ENCODE measurements at regions not wholly inside any gene's neighbourhood (a gene's known extent, or its start where the extent isn't known, plus 50 kb on each side); places are given as distances from the start of the nearest gene placed in this dataset.

DNA sequence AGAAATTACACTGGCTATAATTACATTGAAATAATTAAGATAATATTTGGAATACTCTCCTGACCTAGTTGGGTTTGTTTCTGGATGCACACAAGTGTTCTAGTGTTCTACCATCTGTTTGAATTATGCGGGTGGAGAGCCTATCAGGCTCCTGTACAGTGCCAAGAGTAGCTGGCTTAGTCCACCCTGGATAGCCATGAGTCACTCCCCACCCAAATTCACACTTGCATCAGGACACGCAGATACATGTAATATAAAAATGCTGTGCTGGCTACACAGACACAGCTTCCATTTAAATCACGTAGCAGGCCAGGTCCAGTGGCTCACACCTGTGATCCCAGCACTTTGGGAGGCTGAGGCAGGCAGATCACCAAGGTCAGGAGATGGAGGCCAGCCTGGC is 686.2 kb upstream of the SLC35B3 start:
- no peak for DNase-seq (ENCODE audit: low read depth in 3 of 3)

DNA sequence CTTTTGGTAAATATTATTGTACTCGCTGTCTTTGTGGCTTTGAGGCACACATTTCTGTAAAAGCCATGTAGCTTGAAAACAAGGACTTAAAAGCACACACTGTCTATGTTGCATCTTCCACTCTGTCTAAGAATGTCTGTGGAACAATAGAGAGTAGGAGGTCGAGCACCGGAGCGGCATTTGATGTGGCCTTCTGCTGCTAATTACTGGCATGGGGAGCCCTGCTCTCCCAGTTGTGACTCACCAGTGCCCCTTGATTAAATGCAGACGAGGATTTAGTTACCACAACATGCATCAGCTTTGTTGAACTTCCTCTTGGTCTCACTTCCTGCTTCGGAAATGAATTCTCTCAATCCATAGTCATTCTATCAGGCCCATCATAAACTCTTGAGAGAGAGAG is 680.7 kb upstream of the SLC35B3 start:
- DNase-seq (ENCODE audit: low read depth in 3 of 3): no peak

DNA sequence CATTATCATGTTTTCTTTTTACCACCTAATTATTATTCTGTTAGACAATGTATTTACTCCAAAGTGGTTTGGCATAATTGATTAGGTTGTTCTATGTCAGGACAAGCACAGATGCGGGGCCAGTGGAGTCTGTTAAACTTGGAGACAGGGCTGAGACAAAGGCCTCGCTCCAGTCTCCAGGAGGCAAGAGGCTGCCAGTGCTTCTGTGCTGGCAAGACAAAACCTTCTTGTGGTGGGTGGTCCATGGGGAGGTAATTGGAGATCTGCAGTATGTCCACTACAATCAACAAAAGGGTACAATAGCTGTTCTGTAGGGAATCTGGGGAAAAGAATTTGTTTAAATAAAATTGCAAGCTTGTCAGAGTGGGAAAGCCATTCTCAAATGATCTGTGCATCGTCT is 677.2 kb upstream of the SLC35B3 start:
- no peak for DNase-seq (ENCODE audit: low read depth in 3 of 3)

DNA sequence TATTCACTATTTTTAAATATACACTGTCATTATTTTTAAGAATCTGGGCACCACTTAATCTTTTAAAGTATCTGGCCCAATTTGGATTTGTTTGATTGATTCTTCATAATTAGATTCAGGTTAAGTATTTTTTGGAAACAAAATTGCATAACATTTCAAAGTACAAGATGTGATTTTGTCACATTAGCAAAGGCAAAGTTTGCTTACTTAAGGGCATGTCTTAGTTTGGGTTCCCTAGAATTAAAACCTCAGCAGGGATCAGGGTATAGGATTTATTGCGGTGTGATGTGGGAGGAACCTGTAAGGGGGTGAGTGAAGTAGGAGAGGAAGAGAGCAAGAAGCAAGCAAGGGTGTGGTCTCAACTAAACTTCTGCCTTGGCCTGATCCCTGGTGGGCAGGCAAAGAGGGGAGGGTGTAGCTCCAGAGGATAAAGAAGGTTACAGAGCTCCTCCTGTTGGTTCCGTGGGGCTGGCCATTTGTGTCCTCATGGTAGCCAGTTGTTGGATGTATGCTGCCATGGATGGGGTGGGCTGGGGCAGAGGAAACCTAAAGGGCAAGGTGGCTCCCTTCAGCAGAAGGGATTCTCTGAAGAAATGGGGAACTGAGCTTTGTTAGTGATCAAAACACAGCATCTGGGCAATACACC is 668.7 kb upstream of the SLC35B3 start:
- no peak for DNase-seq (ENCODE audit: low read depth in 3 of 3)

DNA sequence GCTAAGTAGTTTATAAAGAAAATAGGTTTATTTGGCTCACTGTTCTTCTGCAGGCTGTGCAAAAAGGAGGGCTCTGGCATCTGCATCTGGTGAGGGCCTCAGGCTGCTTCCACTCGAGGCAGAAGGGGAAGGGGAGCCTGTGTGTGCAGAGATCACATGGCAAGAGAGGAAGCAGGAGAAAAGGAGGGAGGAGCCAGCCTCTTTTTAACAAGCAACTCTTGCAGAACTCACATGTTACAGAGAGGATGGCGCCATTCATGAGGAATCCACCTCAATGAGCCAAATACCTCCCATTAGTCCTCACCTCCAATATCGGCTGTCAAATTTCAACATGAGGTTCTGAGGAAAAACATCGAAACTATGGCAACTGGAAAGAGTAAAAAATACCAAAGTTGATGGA is 666.6 kb upstream of the SLC35B3 start:
- DNase-seq (ENCODE audit: low read depth in 3 of 3): no peak

DNA sequence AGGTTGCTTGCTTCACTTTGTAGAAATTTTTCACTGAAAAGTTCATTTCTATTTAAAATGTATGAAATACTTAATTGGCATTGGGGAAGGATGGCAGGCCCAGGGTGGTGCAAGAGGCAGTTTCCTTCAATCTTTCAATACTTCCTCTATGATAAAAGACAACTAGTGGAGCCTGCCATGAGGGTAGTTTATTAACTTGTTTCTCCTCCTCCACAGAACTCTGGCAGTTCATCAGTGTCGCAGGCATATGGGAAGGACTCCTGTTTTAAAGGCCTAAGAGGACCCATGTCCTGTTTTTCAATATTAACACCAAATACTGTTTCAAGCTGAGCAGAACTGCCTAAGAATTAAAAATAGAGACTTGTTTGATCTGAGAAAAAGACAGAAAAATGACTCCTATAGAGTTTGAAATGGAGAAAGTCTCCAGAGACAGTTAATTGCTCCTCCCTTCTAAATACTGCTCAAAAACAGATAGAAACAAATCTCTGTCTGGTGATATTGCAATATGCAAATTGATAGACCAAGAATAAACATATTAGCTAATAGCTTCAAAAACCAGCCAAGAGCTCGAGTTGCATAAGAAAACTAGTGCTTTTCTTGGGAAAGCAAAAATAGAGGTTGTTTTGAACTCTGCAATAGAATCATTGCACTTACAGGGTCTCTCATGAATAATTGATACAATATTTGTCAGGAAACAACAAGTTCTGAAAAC is 665.7 kb upstream of the SLC35B3 start:
- no peak for DNase-seq (ENCODE audit: low read depth in 3 of 3)

DNA sequence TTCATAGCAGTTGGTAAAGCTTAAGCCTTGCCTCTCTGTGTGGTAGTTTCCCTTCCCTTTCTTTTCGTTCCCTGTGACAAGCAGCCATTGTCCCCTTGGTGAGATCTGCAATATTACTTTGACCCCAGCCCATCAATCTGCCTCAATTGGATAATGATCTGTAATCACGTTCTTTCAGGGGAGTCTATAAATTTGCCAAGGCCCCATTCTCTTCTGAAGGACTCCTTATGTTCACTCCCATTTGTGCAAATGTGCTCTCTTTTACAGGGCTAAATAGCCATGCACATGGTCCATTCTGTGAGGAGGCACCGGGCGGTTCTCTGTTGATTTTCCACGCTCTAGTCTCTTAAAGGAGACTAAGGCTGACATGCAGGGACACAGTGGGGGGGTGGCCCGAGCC is 660.4 kb upstream of the SLC35B3 start:
- no peak for DNase-seq (ENCODE audit: low read depth in 3 of 3)

DNA sequence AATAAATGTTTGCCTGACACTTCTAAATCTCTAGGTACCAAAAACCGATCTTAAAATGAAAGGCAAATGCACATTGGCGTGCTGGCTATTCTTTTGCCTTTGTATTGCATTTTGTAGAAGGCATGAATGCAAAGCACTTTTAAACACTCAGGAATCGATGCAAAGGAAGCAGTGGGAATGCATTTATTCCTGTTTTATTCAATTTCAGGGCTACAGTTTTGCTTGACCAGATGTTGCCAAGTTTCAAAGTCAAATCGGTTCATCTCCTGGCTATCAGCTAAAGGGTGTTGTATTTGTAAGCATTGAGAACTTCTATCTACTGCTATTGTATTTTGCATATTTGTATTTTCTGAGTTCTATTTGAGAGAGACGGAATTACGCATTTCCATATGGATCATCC is 659.8 kb upstream of the SLC35B3 start:
- no peak for DNase-seq (ENCODE audit: low read depth in 3 of 3)

DNA sequence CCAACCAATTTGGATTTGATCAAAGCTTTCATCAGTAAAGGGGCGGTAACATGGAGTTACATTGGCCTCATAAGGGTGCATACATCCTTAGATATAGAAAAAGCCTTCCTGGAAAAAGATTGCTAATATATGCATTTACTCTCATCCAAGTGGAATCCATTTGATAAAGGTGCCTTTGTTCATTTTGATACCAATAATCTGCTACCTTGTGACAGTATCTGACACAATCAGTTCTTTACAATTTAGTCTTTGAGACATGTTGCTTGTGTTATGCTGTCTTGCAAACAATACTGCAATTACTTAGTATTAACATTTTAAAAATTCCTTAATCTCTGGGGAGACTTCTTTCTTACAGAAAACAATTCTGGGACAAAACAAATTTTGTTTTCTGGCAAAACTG is 654.4 kb upstream of the SLC35B3 start:
- no peak for DNase-seq (ENCODE audit: low read depth in 3 of 3)

DNA sequence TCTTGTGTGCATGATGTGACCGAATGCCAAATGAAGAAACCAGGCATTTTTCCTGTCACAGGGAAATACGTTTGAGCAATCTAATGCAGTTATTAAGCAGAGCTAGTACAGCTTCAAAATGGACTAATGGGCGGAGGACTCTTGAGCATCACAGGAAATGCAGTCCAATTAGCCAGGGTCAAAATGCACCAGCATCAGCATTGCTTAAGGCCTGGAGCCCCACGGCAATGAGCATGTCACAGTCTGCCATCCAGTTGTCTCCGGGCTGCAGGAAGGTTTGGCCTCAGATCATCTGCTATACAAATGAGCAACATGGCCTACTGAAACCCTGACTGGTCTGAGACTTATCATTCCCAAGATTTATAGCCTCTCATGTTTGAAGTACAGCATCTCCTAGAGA is 652.1 kb upstream of the SLC35B3 start:
- DNase-seq (ENCODE audit: low read depth in 3 of 3): no peak

DNA sequence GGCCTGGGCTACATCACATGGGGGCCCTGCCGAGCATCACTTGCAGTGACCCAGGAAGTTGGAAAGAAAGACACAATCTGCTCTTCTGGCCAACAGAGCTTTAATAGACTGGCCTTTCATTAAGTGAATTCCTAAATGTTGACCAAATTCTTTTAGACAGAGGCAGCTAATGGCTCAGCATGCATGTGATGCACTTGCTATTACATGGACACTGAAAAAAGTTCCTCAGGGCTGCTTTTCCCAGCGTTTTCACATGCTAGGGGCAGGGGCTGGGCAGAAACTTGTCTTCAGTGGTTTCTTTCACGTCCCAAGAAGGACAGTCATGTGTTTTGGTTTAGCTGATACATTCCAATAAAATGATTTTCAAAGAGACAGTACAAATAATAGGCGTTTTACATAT is 651.0 kb upstream of the SLC35B3 start:
- DNase-seq (ENCODE audit: low read depth in 3 of 3): no peak

DNA sequence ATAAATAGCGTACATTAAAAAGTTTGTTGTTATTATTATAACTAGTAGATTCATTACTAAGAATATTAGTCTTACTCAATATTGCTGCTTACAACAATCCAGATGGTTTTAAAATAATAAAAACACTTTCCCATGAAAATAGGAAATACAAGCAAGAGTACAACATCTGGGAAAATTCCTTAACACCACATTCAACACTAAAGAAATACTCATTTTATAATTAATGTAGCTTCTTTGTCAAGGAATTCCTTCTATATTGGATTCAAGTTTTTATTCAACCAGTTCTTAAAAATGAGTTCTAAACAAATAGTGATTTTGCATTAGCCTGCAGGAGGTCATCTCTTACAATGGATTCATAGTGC is 650.3 kb upstream of the SLC35B3 start:
- DNase-seq (ENCODE audit: low read depth in 3 of 3): no peak

DNA sequence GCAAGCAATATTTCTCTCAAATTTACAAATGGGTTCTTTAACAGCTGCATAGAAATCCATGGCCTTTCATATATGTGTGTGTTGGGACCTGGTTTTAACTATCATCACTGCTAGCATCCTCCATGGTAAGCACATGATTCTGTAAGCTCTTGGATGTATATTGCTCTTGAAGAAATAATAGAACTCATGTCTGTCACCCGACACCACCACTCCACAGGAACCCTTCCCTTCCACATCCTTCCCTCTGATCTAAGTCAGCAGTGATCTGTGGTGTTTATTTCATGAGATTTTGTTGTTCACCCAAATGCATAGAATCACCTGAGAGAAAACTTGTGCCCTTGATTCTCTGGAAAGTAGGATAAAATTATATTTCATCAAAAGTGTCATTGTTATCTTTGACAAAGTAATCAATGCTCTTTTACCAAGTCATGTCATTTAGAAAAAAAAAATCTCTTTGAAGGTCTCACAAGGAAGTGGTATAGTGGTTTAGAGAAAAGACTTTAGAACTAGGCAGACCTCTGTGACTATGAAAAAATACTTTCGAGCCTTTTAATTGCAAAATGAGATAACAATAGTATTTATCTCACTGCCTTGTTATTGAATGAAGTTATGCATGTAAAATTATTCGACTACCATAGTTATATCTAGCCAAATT is 649.8 kb upstream of the SLC35B3 start:
- DNase-seq (ENCODE audit: low read depth in 3 of 3): no peak

DNA sequence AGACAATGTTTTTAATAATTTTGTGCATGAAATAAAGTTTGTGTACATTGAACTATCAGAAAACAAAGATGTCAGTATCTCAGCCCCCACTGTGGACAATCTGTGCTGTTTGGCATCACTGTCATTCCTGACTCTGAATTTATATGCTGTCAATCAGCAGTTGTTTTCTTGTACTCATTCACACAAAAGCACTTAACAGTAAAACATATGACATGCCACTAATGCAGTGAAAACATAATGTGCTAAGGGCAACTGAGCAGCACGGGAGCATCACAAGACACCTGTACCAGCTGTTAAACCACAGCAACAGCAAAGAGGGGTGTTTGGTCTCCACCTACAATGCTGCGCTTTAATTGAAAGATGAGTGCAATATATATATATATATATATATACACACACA is 647.8 kb upstream of the SLC35B3 start:
- no peak for DNase-seq (ENCODE audit: low read depth in 3 of 3)

DNA sequence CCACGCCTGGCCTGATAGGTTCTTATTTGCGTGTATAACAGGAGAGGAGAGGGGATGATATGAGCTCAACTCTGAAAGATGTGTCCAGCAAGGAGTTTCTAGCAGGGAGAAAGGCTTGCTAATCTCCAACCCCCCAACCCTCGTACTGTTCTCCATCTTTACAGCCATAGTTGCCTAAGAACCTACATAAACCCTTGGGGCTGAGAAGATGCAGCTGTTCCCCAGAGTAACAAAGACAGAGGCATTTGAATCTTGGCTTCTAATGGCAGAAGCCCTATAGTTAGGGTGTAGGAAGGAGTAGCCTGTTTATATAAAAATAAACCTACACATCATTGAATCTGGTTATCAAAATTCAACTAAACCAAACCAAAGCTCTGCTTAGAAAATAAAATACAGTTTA is 631.4 kb upstream of the SLC35B3 start:
- DNase-seq (ENCODE audit: low read depth in 3 of 3): no peak

DNA sequence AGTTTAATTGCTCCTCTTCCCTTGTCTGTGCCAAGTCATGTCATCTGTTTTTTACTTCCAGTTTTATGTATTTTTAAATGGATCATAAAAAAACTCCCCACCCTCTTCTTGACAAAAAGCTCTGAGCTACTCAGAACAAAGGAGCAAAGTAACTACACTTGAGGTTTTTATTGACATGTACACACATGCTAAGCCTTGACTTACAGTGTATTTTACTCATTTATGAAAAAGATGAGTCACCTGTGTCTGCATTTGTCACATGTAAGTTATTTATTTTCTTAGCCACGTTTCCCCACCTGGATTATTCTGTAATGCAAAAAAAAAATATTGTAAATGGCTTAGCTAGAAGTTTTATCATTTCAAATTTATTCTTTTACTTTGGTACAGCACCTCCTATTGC is 628.8 kb upstream of the SLC35B3 start:
- DNase-seq (ENCODE audit: low read depth in 3 of 3): no peak

DNA sequence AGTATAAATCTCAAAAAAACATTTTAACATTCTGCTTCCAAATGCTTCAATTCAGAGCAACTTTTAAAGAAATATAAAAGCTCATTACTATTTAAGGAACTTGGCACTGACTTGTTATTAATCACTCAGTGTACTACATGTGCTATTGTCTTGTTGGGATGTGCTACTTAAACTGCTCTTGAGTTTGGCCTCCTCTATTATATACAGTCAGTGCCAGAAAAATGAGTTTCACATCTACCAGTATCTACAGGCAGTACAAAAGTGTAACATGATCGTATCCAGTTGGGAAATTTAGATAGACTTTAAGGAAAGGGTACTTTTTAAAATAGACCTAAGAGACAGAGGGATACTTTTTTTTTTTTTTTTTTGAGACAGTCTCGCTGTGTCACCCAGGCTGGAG is 627.3 kb upstream of the SLC35B3 start:
- DNase-seq (ENCODE audit: low read depth in 3 of 3): no peak

DNA sequence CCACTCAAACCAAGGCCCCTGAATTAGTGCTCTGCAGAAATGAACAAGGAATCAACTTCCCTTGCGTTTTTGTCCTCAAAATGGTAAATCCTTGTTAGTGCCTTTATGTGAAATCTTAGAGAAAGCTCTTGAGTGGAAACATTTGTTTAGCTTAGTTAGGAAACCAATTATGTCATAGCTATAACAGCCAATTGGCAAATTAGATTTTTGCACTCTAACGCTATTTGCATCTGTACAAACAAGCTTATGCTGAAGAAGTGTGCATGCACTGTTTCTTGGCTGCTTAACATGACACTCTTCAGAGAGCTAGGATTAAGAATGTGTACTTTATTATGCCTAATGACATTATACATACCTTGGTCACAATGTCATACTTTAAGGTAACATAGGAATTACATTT is 622.6 kb upstream of the SLC35B3 start:
- no peak for DNase-seq (ENCODE audit: low read depth in 3 of 3)

DNA sequence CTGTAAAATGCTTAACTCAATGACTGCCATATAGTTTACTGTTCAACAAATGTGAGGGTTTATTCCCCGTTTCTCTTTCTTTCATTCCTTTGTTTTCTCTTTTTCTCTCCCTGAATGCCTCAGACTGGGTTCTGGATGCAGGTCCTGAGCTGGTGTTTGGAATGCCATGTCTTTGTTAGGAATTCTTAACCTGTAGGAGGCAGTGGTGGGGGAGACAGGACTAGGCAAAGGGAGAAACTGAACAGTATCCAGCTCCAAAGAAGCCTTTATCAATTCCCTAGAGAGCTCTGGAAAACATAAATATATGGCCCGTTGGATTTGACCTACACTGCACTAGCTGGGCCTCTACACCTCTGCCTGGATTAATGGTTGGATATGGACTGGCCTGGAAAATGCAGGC is 621.2 kb upstream of the SLC35B3 start:
- no peak for DNase-seq (ENCODE audit: low read depth in 3 of 3)

DNA sequence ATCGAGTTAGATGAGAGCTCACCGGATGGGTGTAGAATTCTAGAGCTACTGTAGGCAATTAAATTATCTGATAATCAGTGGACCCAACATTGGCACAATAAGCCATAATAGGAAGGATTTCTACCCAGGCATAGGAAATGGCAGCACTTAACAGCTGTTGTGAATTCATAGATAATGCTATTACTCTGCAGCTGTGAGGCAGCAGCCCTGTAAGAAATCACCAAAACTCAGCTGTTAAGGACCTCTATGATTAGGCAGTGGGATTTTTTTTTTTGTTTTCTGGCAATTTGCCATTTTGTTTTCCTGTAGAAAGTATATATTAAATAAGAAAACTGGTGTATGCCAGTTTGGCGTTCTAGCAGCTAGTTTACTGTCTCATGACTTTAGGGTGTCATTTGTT is 609.1 kb upstream of the SLC35B3 start:
- DNase-seq (ENCODE audit: low read depth in 3 of 3): no peak

DNA sequence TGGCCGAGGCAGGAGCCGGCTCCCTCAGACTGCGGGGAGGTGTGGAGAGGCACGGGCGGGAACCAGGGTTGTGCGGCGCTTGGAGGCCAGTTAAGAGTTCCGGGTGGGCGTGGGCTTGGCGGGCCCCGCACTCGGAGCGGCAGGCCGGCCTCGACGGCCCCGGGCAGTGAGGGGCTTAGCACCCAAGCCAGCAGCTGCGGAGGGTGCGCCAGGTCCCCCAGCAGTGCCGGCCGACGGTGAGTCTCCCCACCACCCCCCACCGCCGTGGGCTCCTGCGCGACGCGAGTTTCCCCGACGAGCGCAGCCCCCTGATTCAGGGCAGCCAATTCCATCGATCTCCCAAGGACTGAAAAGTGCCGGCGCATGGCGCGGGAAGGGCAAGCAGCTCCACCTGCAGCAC is 605.4 kb upstream of the SLC35B3 start:
- DNase-seq (ENCODE audit: low read depth in 3 of 3): no peak

DNA sequence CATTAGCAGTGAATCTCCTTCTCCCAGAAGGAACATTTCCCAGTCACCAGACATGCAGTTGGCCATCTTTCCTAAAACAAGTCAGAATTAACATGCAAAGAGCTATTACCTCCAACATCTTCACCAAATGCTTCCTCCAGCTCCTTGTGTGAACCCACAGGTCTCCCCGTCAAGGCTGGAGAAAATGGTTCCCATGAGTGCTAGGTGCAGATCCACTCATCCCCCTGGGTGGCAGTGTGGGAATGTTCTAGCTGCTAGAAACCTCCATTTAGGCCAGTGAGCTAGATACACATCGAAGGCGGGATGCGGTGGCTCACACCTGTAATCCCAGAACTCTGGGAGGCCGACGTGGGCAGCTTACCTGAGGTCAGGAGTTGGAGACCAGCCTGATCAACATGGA is 603.9 kb upstream of the SLC35B3 start:
- DNase-seq (ENCODE audit: low read depth in 3 of 3): no peak

DNA sequence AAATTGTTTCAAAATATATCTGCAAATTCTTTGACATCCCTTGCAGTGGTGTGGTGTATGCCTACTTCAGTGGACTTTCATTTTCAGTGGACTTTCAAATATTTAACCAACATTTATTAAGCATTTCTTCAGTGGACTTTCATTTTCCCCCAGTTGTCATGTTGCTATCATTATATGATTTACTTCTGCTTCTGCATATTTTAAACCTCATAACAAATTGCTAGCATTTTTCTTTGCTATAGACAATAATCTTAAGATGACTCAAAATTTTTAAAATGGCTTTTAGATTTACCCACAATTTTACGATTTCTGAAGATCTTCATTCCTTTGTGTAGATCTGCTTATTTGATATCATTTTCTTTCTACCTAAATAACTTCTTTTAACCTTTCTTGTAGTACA is 592.7 kb upstream of the SLC35B3 start:
- DNase-seq (ENCODE audit: low read depth in 3 of 3): no peak
